Breast epithelium (tissue), 3 donors: ENCODE measurements at regions not wholly inside any gene's neighbourhood (a gene's known extent, or its start where the extent isn't known, plus 50 kb on each side); places are given as distances from the start of the nearest gene placed in this dataset.

ENCODE experiments used
- POLR2A ChIP-seq: fragments of 450-650 bp; IDR thresholded peaks from one replicate; pipeline ENCODE4 v1.6.1; 2016; ENCODE audit warnings: antibody characterized with exemption, mild to moderate bottlenecking, moderate library complexity
- POLR2AphosphoS5 ChIP-seq, 3 donors: sonication (generic); formaldehyde crosslinking; IDR thresholded peaks; one replicate each; pipeline ENCODE4 v1.6.1; 2017; ENCODE audit warnings: antibody characterized with exemption in 3 of 3
- TF ChIP-seq, protein P1 (sequence below), 3 donors: fragments of 450-650 bp; IDR thresholded peaks; one replicate each; pipeline ENCODE4 v1.5.1; 2016 to 2017; ENCODE audit warnings: antibody characterized with exemption in 3 of 3, mild to moderate bottlenecking in 3 of 3, moderate library complexity in 3 of 3

DNA sequence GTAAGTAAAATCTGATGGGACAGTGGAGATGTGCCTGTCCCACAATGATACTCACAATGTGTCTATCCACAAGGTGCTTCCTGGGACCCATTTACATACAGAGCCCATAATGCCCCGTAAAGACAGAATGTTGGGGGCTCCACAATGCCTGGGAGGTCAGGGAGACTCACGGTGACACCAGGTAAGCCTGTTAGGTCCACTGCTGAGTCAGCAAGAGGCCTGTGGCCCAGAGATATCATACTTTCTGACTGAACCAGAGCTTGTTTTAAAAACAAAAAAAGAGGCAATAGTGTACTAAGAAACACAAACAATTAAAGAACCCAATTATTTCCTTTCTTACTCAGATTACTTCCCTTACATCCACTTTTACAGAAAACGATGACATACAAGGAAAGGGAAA lies 771.1 kb upstream of the ID2 start:
- TF ChIP-seq, protein P1, sequence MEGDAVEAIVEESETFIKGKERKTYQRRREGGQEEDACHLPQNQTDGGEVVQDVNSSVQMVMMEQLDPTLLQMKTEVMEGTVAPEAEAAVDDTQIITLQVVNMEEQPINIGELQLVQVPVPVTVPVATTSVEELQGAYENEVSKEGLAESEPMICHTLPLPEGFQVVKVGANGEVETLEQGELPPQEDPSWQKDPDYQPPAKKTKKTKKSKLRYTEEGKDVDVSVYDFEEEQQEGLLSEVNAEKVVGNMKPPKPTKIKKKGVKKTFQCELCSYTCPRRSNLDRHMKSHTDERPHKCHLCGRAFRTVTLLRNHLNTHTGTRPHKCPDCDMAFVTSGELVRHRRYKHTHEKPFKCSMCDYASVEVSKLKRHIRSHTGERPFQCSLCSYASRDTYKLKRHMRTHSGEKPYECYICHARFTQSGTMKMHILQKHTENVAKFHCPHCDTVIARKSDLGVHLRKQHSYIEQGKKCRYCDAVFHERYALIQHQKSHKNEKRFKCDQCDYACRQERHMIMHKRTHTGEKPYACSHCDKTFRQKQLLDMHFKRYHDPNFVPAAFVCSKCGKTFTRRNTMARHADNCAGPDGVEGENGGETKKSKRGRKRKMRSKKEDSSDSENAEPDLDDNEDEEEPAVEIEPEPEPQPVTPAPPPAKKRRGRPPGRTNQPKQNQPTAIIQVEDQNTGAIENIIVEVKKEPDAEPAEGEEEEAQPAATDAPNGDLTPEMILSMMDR (IDR thresholded peaks at IDR 0.05) = no peak
- TF ChIP-seq POLR2AphosphoS5 (IDR thresholded peaks at IDR 0.05) (no peak), POLR2A (no peak)
